Activated naive CD8-positive, alpha-beta T cell treated with anti-CD3 and anti-CD28 coated beads, Interleukin-2, amount 50 U/mL, for 24 hours (primary cell): ENCODE measurements at regions not wholly inside any gene's neighbourhood (a gene's known extent, or its start where the extent isn't known, plus 50 kb on each side); places are given as distances from the start of the nearest gene placed in this dataset.
"Not testable (repeated sequence)": the region's sequence is repeated elsewhere in the genome, so short reads cannot be mapped to it uniquely, and the experiment has no call there.

ENCODE experiments used
- ATAC-seq: fragments of 150-1000 bp; cut with Tn5 transposase; one replicate; pipeline ENCODE4 v1.10.0; 2021
- DNase-seq: peaks from one replicate; pipeline ENCODE4 v3.0.0; 2021
- H3K27ac Mint-ChIP-seq: one replicate; pipeline ENCODE4 v1.8.0; 2021; ENCODE audit warnings: mild to moderate bottlenecking, mixed read lengths
- H3K27me3 Mint-ChIP-seq: one replicate; pipeline ENCODE4 v1.8.0; 2021; ENCODE audit warnings: mixed read lengths
- H3K36me3 Mint-ChIP-seq: one replicate; pipeline ENCODE4 v1.8.0; 2021; ENCODE audit warnings: low read depth, mixed read lengths
- H3K4me1 Mint-ChIP-seq: one replicate; pipeline ENCODE4 v1.8.0; 2021; ENCODE audit warnings: mixed read lengths
- H3K4me3 Mint-ChIP-seq: one replicate; pipeline ENCODE4 v1.8.0; 2021; ENCODE audit warnings: mild to moderate bottlenecking, moderate library complexity, mixed read lengths
- H3K9me3 Mint-ChIP-seq: one replicate; pipeline ENCODE4 v1.8.0; 2021; ENCODE audit warnings: mixed read lengths

DNA sequence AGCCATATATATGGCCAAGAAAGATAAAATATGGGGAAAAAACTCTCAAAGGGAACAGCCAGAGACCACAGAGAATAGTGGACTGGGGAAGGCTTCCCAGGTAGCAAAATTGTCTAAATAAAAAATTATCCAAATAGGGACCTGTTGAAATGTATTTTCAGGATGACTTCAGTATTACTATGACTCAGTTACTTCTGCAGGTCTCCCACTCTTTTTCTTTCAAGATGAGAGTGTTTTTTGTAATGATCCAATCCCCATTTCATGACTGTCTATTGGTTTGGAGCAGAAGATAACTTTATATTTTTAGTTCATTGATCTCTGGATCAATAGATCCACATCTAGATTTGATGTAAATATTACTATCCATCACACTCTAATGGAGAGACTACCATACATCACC lies 372.1 kb upstream of the EMCN start:
- Mint-ChIP-seq H3K27me3 (peaks cover 4% of the 10 kb centered on the region), H3K4me1 (peaks cover 2% of the 10 kb centered on the region)
- ATAC-seq, result no peak

DNA sequence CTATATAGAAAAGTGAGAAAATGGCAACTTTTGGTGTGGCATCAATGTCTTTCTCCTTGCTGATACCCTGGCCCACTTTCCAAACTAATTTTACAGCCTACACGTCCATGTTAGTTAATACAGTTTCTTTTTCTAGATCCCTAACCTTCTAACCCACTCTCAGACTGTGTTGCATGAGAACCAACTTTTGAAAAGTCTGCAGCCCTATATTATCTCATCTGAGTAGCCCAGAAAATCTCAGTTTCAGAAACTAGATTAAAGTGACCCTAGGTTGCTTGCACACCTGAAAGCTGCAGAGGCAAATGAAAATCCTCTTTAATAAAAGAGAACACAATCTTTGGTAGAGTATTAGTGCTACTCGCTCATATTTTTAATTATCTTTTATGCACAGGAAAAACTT lies 371.6 kb upstream of the EMCN start:
- Mint-ChIP-seq H3K27ac (no peak overlapping the region), H3K9me3 (peaks cover 36% of the 10 kb centered on the region), H3K4me3 (no peak overlapping the region), H3K4me1 (no peaks in the 10 kb centered on the region), H3K36me3 (no peaks in the 10 kb centered on the region), H3K27me3 (peaks cover 6% of the 10 kb centered on the region)
- DNase-seq, result no peak
- ATAC-seq, result no peak

More for the DNA sequence above, 372.1 kb upstream of the EMCN start:
- Mint-ChIP-seq H3K27ac (no peak overlapping the region), H3K4me3 (no peak overlapping the region), H3K9me3 (peaks cover 33% of the 10 kb centered on the region), H3K36me3 (no peaks in the 10 kb centered on the region)
- no peak for DNase-seq

DNA sequence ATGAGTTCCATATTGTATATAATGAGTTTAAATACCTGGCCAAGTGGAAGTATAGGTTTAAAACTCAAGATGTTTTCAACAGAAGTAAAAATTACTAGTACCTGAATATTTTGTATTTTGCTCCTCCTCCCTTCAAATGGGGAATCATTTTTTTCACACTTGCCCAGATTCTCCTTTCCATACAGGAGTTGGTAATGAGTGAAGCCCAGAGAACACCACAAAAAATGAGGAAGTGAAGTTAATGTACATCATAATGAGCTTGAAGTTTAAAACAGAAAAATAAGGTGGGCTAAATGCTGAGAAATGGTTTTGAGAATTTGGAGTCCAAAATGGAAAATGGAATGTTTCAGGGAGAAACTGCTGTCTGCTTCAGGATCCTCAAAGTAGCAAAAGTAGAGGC lies 364.8 kb upstream of the EMCN start:
- H3K27me3 Mint-ChIP-seq, result peaks cover 6% of the 10 kb centered on the region
- DNase-seq, result no peak
- no peaks in the 10 kb centered on the region for H3K36me3 Mint-ChIP-seq
- H3K4me1 Mint-ChIP-seq, result no peaks in the 10 kb centered on the region
- no peak overlapping the region for H3K4me3 Mint-ChIP-seq
- H3K9me3 Mint-ChIP-seq, result peaks cover 28% of the 10 kb centered on the region
- no peak overlapping the region for H3K27ac Mint-ChIP-seq
- ATAC-seq, result no peak

DNA sequence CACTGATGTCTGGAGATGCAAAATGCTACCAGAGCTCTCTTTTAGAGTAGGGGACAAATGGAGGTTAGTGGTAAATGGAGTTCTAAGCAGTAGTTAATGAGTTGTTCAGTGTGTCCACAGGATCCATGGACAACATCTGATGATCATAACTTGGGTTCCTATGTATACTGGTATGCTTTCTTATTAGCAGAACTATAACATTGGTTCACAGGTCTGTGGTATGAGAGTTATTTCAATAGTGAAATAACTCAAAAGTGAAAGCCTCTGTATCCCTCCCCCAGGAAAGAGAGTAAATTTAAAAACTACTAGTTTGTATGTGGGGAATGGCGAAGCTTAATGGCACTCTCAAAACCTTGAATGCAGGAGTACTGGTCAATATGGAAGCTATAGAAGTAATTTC lies 363.5 kb upstream of the EMCN start:
- Mint-ChIP-seq H3K4me1 (no peaks in the 10 kb centered on the region), H3K27me3 (peaks cover 2% of the 10 kb centered on the region), H3K9me3 (peaks cover 16% of the 10 kb centered on the region), H3K4me3 (no peak overlapping the region), H3K27ac (no peak overlapping the region), H3K36me3 (no peaks in the 10 kb centered on the region)
- ATAC-seq (no peak), DNase-seq (no peak)

DNA sequence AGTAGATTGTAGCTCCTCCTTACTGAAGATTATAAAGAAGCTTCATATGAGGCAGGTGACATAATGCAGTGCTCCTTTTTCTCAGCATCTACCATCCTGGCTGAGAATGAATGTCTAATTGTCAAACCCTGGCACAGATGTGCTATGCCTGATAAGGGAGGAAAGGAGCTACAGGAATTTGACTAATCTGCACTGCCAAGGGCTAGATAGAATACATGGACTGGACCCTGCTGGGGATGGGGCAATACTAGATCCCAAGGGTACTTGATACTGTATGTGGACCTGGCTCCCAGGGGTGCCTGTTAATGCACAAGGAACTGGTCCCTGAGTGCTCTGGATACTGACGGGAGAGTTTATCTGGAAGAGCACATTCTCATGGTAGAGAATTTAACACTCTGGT lies 362.2 kb upstream of the EMCN start:
- H3K27ac Mint-ChIP-seq, result no peak overlapping the region
- peaks cover 2% of the 10 kb centered on the region for H3K27me3 Mint-ChIP-seq

DNA sequence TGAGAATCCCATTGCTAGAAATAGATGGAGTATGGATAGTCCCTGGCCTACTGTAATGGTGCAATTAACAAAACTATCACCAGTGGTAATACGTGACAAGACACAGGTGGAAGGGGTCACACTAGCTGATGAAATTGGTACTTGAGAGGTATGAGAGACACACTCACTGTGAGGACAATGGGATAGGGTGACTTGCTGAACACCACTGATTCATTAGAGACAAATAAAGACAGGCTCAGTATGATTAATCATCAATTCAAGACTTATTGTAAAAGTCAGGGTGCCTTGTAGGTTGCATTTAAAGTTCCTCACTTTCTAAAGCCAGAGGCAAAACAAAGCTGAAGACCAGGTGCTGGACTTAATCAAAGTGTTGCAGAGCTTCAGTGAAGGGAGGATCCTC lies 361.6 kb upstream of the EMCN start:
- no peak overlapping the region for H3K4me3 Mint-ChIP-seq
- H3K27me3 Mint-ChIP-seq, result no peaks in the 10 kb centered on the region
- H3K4me1 Mint-ChIP-seq, result no peaks in the 10 kb centered on the region

More for the DNA sequence above, 362.2 kb upstream of the EMCN start:
- no peak overlapping the region for H3K4me3 Mint-ChIP-seq
- H3K36me3 Mint-ChIP-seq, result no peaks in the 10 kb centered on the region
- no peaks in the 10 kb centered on the region for H3K4me1 Mint-ChIP-seq
- peaks cover 5% of the 10 kb centered on the region for H3K9me3 Mint-ChIP-seq
- DNase-seq (no peak), ATAC-seq (no peak)

DNA sequence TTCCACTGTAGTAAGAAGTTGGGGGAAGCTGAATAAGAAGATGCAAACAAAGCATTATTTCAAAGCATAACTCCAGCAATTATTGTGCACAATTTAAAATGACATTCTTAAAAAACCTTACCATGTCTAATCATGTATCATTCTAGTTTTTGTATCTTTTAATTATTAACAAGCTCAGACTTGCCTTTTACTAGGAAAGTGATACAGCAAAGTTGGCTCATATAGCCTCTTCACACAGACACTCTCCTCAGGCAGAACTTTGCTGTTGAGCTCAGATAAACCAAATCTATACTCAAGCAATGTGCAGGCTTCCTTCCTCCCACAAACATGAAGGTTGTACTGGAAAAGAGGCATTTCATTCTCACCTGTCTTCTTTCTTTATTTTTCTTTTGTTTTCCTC lies 358.7 kb upstream of the EMCN start:
- Mint-ChIP-seq H3K9me3 (no peaks in the 10 kb centered on the region), H3K4me3 (no peak overlapping the region), H3K36me3 (no peaks in the 10 kb centered on the region), H3K27ac (no peak overlapping the region), H3K4me1 (no peaks in the 10 kb centered on the region), H3K27me3 (peaks cover 2% of the 10 kb centered on the region)
- DNase-seq (no peak), ATAC-seq (no peak)

More for the DNA sequence above, 361.6 kb upstream of the EMCN start:
- DNase-seq (no peak), ATAC-seq (no peak)
- H3K36me3 Mint-ChIP-seq, result no peaks in the 10 kb centered on the region
- H3K27ac Mint-ChIP-seq, result no peak overlapping the region
- H3K9me3 Mint-ChIP-seq, result peaks cover 2% of the 10 kb centered on the region

DNA sequence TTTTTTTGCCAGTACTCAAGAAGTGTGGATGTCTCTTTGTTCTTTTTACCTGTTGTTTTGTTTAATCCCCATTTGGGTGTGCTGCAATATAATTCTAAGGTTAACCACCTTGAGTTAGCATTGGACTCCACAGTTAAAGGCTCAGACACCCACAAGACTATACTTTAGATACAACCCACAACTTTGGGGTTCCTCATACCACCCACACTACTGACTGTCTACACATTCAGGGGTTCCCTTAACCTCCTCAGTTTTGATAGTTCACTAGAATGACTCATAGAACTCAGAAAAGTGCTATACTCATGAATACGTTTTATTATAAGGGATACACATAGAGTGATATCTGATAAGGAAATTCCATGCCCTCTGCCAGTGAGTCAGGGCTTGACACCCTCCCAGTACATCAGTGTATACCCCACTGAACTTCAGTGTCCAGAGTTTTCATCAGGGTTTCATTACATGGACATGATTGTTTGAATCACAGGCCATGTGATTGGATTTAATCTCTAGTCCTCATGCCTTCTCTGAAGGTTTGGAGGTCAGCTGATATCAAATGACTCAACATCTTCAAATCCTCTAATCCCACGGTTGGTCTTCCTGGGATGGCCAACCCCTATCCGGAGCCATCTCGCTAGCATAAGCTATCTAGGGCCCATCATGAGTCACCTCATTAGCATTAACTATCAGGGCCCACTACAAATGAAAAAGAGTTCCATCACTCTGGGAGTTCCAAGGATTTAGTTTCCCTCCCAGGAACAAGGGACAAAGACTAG lies 357.7 kb upstream of the EMCN start:
- Mint-ChIP-seq H3K36me3 (no peaks in the 10 kb centered on the region), H3K4me3 (no peak overlapping the region), H3K27ac (no peak overlapping the region), H3K4me1 (no peaks in the 10 kb centered on the region), H3K27me3 (peaks cover 2% of the 10 kb centered on the region), H3K9me3 (no peaks in the 10 kb centered on the region)
- DNase-seq (no peak), ATAC-seq (peak; percentile 66)

DNA sequence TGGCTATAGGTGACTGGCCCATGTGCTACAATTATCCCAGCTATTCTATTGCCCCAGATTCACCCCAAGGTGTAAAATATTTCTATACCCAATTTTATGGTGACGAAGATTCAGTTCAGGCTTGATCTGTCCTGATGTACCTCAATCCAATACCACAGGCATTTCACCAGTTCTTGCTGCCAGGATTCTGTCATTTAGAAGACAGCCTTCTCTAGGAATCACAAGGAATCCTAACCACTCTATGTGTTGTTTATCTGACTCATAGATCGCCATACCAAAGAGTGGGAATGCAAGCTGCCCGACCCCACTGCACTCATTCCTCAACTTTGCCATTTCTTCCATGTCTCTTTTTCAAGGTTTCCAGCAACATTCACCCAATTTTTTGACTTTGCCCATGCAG lies 355.0 kb upstream of the EMCN start:
- DNase-seq (no peak), ATAC-seq (no peak)
- H3K4me1 Mint-ChIP-seq, result no peaks in the 10 kb centered on the region
- H3K27ac Mint-ChIP-seq, result no peak overlapping the region
- H3K9me3 Mint-ChIP-seq, result no peaks in the 10 kb centered on the region
- H3K36me3 Mint-ChIP-seq, result no peaks in the 10 kb centered on the region
- peaks cover 2% of the 10 kb centered on the region for H3K27me3 Mint-ChIP-seq
- H3K4me3 Mint-ChIP-seq, result no peak overlapping the region

DNA sequence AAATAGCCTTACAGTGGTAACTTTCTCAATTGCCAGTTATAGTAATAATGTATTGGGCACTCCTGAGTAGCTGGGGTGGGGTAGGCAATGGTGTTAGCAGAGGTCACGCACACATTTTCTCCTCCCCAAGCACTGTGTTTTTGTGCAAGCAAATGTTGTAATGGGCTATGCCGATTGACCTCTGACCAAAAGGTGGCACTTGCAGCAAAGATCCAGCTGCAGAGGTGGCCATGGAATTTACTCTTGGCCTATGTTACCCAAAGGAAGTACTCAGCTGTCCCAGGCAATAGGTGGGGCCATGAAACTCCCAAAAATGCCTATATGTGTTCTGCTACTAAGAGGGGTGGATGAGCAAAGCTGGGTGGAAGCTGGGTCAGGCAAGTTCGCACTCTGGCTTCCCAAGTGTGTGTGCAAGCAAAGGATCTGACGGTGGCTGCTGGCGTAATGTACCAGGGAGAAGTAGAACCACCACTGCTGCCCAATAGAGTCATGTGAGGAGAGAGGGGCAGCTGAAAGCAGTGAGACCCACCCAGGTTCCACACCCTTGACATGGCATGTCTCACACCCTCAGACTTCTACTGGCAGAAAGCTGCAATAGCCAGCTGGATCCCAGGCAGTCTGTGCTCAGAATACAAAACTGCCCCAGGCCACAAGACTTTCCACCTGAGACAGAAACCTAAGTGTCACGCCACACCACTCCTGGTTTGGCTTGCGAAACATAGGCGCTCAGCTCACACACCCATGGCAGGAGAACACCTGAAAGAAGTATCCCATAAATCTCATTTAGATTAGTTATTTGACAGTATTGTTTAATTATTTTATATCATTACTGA lies 353.3 kb upstream of the EMCN start:
- Mint-ChIP-seq H3K9me3 (peaks cover 4% of the 10 kb centered on the region), H3K4me1 (no peaks in the 10 kb centered on the region), H3K4me3 (no peak overlapping the region), H3K27ac (no peak overlapping the region), H3K36me3 (no peaks in the 10 kb centered on the region), H3K27me3 (peaks cover 2% of the 10 kb centered on the region)
- no peak for ATAC-seq
- no peak for DNase-seq

DNA sequence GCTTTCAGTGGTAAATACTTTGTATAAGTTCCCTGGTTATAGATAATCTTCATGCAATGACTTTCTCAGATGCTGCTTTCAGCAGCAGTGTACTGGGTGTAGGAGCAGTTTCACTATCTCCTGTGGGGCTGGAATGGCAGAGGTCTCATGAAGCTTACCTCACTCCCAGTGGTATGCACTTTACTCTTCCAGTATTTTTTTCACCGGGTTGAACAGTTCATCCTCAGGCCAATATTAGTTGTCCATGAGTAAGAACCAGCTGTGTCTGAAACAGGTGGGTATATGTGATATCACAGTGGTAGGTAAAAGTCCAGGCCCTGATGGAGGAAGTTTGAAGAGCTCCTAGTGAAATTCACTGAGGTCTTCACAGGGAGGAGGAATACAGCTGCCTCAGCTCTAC lies 351.5 kb upstream of the EMCN start:
- H3K9me3 Mint-ChIP-seq, result peaks cover 8% of the 10 kb centered on the region
- no peak for ATAC-seq
- H3K4me3 Mint-ChIP-seq, result no peak overlapping the region
- no peak for DNase-seq
- no peaks in the 10 kb centered on the region for H3K36me3 Mint-ChIP-seq
- peaks cover 5% of the 10 kb centered on the region for H3K27me3 Mint-ChIP-seq
- no peaks in the 10 kb centered on the region for H3K4me1 Mint-ChIP-seq
- no peak overlapping the region for H3K27ac Mint-ChIP-seq

DNA sequence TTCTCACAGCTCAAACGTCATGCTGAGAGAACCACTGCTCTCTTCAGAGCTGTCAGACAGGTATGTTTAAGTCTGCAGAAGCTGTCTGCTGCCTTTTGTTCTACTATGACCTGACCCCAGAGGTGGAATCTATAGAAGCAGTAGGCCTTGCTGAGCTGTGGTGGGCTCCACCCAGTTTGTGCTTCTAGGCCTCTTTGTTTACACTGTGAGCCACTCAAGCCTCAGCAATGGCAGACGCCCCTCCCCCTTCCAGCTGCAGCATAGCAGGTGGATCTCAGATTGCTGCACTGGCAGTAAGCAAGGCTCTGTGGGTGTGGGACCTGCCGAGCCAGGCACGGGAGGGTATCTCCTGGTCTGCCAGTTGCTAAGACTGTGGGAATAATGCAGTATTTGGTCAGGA lies 350.5 kb upstream of the EMCN start:
- H3K9me3 Mint-ChIP-seq, result peaks cover 15% of the 10 kb centered on the region
- DNase-seq, H3K27ac Mint-ChIP-seq, H3K27me3 Mint-ChIP-seq, ATAC-seq, H3K36me3 Mint-ChIP-seq, H3K4me1 Mint-ChIP-seq, H3K4me3 Mint-ChIP-seq: not testable (repeated sequence)

DNA sequence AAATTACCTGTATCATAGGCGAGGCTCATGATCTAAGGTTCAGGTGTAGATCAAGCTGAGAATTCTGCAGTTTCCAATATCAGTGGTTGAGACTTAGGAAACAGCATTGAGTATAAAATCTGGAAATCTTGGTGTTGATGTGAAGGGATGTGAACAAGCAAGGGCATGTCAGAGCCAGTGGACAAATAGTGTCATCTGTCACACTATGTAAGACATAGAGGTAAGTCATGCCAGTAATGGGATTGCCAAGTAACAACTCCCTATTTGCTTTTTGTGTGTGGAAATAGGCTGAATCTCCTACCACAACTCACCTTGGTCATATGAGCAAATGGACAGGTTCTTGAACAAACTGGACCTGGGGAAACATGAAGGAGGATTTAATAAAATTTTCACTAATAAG lies 334.5 kb upstream of the EMCN start:
- no peak overlapping the region for H3K27ac Mint-ChIP-seq
- H3K9me3 Mint-ChIP-seq, result no peaks in the 10 kb centered on the region
- H3K4me3 Mint-ChIP-seq, result no peak overlapping the region
- H3K4me1 Mint-ChIP-seq, result no peaks in the 10 kb centered on the region
- no peaks in the 10 kb centered on the region for H3K36me3 Mint-ChIP-seq
- H3K27me3 Mint-ChIP-seq, result peaks cover 2% of the 10 kb centered on the region
- DNase-seq, result no peak
- no peak for ATAC-seq

DNA sequence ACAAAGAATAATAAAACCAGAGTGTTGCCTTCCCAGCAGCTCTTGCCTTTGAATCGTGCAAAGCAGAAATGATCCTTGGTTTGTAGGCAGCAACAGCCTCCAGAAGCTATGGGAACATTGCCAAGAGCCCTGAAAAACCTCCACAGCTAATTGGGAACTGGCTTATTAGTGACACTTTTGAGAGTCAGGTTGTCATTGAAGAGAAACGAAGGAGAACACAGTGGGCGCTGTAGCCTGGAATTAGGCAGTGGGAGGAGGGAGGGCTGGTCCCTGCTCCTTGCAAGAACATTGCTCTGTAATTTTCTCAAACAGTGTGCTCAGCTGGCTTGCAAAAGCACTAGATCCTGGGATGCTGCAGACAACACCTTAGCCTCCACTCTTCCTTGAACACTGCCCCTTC lies 331.5 kb upstream of the EMCN start:
- Mint-ChIP-seq H3K27ac (no peak overlapping the region), H3K27me3 (no peaks in the 10 kb centered on the region), H3K4me1 (no peaks in the 10 kb centered on the region), H3K9me3 (no peaks in the 10 kb centered on the region), H3K4me3 (no peak overlapping the region), H3K36me3 (no peaks in the 10 kb centered on the region)
- no peak for ATAC-seq
- DNase-seq, result no peak

DNA sequence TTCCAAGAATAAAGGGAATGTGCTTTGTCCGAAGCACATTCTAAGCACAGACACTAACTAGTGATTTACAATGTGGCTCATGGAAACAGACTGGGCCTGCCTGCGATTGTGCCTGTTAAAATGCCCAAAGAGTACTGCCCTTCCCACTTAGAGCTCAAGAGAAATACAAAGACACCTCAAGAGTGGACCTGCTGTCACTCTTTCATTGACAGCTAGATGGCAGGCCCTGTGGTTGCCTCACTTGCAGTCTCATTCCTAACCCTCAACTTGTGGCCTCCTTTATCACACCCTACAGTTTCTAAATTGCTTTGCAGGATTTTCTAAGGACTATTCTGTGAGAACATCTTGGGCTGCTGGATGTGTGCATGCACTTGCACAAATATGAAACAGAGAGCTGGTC lies 331.0 kb upstream of the EMCN start:
- DNase-seq, result no peak
- Mint-ChIP-seq H3K4me3 (no peak overlapping the region), H3K36me3 (no peaks in the 10 kb centered on the region), H3K27me3 (no peaks in the 10 kb centered on the region), H3K9me3 (no peaks in the 10 kb centered on the region), H3K27ac (no peak overlapping the region), H3K4me1 (no peaks in the 10 kb centered on the region)
- ATAC-seq, result no peak
